AG04450 (cell line): ENCODE measurements at regions not wholly inside any gene's neighbourhood (a gene's known extent, or its start where the extent isn't known, plus 50 kb on each side); places are given as distances from the start of the nearest gene placed in this dataset.

Source experiments
- CTCF ChIA-PET: fragments of 300-600, 350-600 bp; formaldehyde crosslinking; extraction: SDS; loops from one replicate; lab custom pipeline; 2022; ENCODE audit warnings: antibody characterized with exemption, inconsistent platforms; lab: Charles Lee
- POLR2A ChIA-PET: fragments of 350-600 bp; formaldehyde crosslinking; extraction: SDS; loops from one replicate; lab custom pipeline; 2021; ENCODE audit warnings: antibody characterized with exemption, inconsistent platforms; lab: Yijun Ruan, JAX
- DNase-seq: peaks from one replicate; pipeline ENCODE4 v3.0.0-alpha.2; 2011; ENCODE audit warnings: low read depth, low spot score
- H3K27ac ChIP-seq: one replicate; pipeline ENCODE4 v1.5.1; 2012; ENCODE audit warnings: low read depth, low read length, control low read depth
- H3K27me3 ChIP-seq: one replicate; pipeline ENCODE4 v1.6.0; 2012; ENCODE audit warnings: low read length; ENCODE audit not compliant: control insufficient read depth, insufficient read depth
- H3K4me3 ChIP-seq: 2 replicates; pipeline ENCODE4 v1.5.1; 2011; ENCODE audit warnings: mild to moderate bottlenecking, low read depth, low read length, control low read depth
- H3K9me3 ChIP-seq: 2 replicates; pipeline ENCODE4 v1.5.1; 2012; ENCODE audit warnings: low read length; ENCODE audit not compliant: control insufficient read depth, insufficient read depth
- TF ChIP-seq, protein P1 (sequence below): IDR thresholded peaks from 2 replicates; pipeline ENCODE4 v1.5.1; 2011; ENCODE audit warnings: low read depth, low read length, control low read depth, inconsistent platforms

DNA sequence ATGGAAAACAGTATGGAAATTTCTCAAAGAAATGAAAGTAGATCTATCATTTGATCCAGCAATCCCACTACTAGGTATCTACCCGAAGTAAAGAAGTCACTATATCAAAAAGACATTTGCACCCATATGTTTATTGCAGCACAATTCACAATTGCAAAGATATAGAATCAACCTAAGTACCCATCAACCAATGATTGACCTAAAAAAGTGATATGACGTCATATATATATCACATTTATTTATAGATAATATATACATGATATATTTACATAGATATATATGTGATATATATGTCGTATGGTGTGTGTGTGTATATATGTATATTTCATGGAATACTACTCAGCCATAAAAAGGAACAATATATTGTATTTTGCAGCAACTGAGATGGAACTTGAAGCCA lies 188.3 kb upstream of the ARHGAP42 start:
- H3K9me3 ChIP-seq = no peaks in the 10 kb centered on the region
- H3K4me3 ChIP-seq = no peak overlapping the region
- CTCF ChIA-PET = no interaction called here
- TF ChIP-seq, protein P1, sequence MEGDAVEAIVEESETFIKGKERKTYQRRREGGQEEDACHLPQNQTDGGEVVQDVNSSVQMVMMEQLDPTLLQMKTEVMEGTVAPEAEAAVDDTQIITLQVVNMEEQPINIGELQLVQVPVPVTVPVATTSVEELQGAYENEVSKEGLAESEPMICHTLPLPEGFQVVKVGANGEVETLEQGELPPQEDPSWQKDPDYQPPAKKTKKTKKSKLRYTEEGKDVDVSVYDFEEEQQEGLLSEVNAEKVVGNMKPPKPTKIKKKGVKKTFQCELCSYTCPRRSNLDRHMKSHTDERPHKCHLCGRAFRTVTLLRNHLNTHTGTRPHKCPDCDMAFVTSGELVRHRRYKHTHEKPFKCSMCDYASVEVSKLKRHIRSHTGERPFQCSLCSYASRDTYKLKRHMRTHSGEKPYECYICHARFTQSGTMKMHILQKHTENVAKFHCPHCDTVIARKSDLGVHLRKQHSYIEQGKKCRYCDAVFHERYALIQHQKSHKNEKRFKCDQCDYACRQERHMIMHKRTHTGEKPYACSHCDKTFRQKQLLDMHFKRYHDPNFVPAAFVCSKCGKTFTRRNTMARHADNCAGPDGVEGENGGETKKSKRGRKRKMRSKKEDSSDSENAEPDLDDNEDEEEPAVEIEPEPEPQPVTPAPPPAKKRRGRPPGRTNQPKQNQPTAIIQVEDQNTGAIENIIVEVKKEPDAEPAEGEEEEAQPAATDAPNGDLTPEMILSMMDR = no peak
- DNase-seq = no peak
- H3K27ac ChIP-seq = no peak overlapping the region
- no peaks in the 10 kb centered on the region for H3K27me3 ChIP-seq
- POLR2A ChIA-PET = no interaction called here

DNA sequence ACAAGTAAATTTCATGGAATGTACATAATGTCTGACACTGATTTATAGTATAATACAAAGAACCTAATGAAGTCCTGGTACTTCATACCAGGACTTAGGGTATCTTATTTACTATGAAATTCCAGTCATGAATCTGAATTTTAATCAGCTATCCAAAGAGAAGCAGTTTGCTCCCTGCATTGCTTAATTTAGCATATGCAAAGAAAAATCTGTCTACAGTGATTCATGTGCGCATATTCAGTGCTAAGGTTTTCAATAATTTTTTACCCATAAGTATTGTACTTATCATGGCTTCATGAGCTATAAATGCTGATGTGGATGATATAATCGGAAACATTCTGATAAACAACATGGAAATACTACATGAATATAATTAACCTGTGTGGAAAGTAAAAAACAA lies 185.6 kb upstream of the ARHGAP42 start:
- H3K9me3 ChIP-seq = no peaks in the 10 kb centered on the region
- CTCF ChIA-PET = no interaction called here
- POLR2A ChIA-PET = no interaction called here
- no peak overlapping the region for H3K27ac ChIP-seq
- DNase-seq = no peak
- TF ChIP-seq, protein P1 = no peak
- H3K27me3 ChIP-seq = no peaks in the 10 kb centered on the region
- H3K4me3 ChIP-seq = no peak overlapping the region

DNA sequence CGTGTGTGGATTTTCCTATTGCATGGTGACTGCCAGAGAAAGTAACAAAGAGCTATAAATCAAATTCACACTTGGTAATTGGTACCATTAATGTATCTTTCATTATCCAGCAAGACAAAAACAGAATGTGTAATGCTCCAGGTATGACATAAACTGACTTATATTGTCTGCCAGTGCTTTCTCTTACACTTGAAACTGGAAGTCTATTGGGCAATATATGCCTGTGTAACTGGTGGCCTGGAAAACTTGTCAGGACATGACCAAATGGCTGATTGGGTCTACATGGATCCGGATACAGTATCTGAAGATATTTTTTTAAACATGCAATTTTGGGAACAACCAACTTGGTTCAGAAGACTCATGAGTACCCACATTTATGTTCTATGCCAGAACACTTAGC lies 174.6 kb upstream of the ARHGAP42 start:
- H3K4me3 ChIP-seq = no peak overlapping the region
- DNase-seq = no peak
- POLR2A ChIA-PET = no interaction called here
- TF ChIP-seq, protein P1 = no peak
- H3K9me3 ChIP-seq = no peaks in the 10 kb centered on the region
- no peaks in the 10 kb centered on the region for H3K27me3 ChIP-seq
- CTCF ChIA-PET = no interaction called here
- H3K27ac ChIP-seq = no peak overlapping the region

DNA sequence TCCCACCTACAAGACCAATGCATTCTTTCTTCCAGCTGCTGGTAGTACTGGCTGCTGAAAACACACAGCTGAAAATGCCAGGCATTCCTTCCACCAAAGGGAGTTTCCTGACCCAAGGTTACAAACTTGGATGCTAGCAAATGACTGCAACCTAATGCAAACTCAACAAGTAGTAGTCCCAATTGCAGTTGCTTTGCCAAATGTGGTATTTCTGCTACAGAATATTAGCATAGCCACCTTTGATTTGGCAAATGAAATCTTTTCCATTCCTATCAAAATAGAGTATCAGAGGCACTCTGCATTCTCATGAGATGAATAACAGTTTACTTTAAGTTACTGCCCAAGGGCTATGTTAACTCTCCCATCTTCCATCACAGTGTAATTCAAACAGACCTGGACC lies 172.0 kb upstream of the ARHGAP42 start:
- CTCF ChIA-PET = no interaction called here
- POLR2A ChIA-PET = no interaction called here
- Histone ChIP-seq H3K27ac (no peak overlapping the region), H3K27me3 (no peaks in the 10 kb centered on the region), H3K9me3 (no peaks in the 10 kb centered on the region), H3K4me3 (no peak overlapping the region)
- TF ChIP-seq, protein P1 = no peak
- DNase-seq = peak; percentile 7

DNA sequence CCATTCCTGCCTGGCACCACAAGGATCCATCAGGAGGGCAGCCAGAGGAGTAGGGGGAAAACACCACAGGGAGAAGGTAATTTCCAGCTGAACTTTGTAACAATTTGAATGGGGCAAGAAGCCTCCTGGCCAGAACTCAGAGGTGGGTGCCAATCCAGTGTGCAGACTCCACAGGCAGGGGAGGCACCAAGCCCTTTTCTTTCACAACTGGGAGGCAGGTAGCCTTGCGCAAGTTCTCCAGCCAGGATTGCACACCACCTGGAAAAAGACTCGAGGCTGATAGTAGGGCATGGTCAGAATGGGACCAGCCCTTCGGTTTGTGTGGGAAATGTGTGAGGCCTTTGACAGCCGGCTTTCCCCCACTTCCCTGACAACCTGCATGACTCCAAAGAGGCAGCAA lies 161.9 kb upstream of the ARHGAP42 start:
- POLR2A ChIA-PET = no interaction called here
- Histone ChIP-seq H3K27ac (no peak overlapping the region), H3K9me3 (no peaks in the 10 kb centered on the region; the same call in none of the 2 replicates), H3K27me3 (no peaks in the 10 kb centered on the region), H3K4me3 (no peak overlapping the region)
- no peak for DNase-seq
- CTCF ChIA-PET = interaction anchor here (0.7 kb wide), 1 partner anchor 231 kb away, joined by 3 read pairs; no protein-coding TSS in a partner anchor
- TF ChIP-seq, protein P1 = no peak
